NB4 (cell line): ENCODE measurements at regions not wholly inside any gene's neighbourhood (a gene's known extent, or its start where the extent isn't known, plus 50 kb on each side); places are given as distances from the start of the nearest gene placed in this dataset.

Source experiments
- CTCF ChIP-seq: IDR thresholded peaks from one replicate; pipeline ENCODE4 v1.5.1; 2012; ENCODE audit warnings: low read depth, low read length
- MYC ChIP-seq: IDR thresholded peaks from 2 replicates; pipeline ENCODE4 v1.6.1; 2011; ENCODE audit warnings: low read depth, low read length
- POLR2A ChIP-seq: IDR thresholded peaks from 2 replicates; pipeline ENCODE4 v1.6.1; 2011; ENCODE audit warnings: mild to moderate bottlenecking; ENCODE audit not compliant: insufficient read length; ENCODE audit errors: extremely low read depth

GRCh38 chr3:181581656-181582055 lies 130.1 kb upstream of the SOX2 start:
- TF ChIP-seq CTCF (no peak), MYC (no peak), POLR2A (no peak)
